DOHH2 (cell line): ENCODE measurements at regions not wholly inside any gene's neighbourhood (a gene's known extent, or its start where the extent isn't known, plus 50 kb on each side); places are given as distances from the start of the nearest gene placed in this dataset.

Source experiments
- H3F3A ChIP-seq: fragments of 200-600 bp; sonication (generic), shearing (Covaris generic); 2 replicates; pipeline ENCODE4 v1.6.0; 2016; ENCODE audit warnings: antibody characterized with exemption, mild to moderate bottlenecking; ENCODE audit not compliant: control insufficient read depth, insufficient read depth
- H3K27ac ChIP-seq: fragments of 200-600 bp; sonication (generic); 2 replicates; pipeline ENCODE4 v1.5.1; 2014; ENCODE audit warnings: low read depth, mild to moderate bottlenecking, low read length, moderate library complexity
- H3K27me3 ChIP-seq: fragments of 200-600 bp; sonication (generic); 2 replicates; pipeline ENCODE4 v1.6.1; 2014; ENCODE audit warnings: mild to moderate bottlenecking, low read length, mixed read lengths; ENCODE audit not compliant: control insufficient read depth
- H3K36me3 ChIP-seq: fragments of 200-600 bp; sonication (generic); 2 replicates; pipeline ENCODE4 v1.6.1; 2014; ENCODE audit warnings: mild to moderate bottlenecking, low read length, moderate library complexity, mixed read lengths; ENCODE audit not compliant: control insufficient read depth
- H3K4me1 ChIP-seq: fragments of 200-600 bp; sonication (generic); 2 replicates; pipeline ENCODE4 v1.6.1; 2014; ENCODE audit warnings: mild to moderate bottlenecking, low read length, mixed read lengths; ENCODE audit not compliant: control insufficient read depth
- H3K4me2 ChIP-seq: fragments of 200-600 bp; sonication (generic); 2 replicates; pipeline ENCODE4 v1.6.0; 2014; ENCODE audit warnings: mild to moderate bottlenecking, low read length, moderate library complexity
- H3K4me3 ChIP-seq: fragments of 200-600 bp; sonication (generic); 2 replicates; pipeline ENCODE4 v1.5.1; 2014; ENCODE audit warnings: mild to moderate bottlenecking, low read length, mixed read lengths
- H3K79me2 ChIP-seq: fragments of 200-600 bp; sonication (generic); 2 replicates; pipeline ENCODE4 v1.6.1; 2014; ENCODE audit warnings: mild to moderate bottlenecking, low read length, mixed read lengths; ENCODE audit not compliant: control insufficient read depth
- H3K9me2 ChIP-seq: fragments of 200-600 bp; sonication (generic); replicated peaks from 2 replicates; pipeline ENCODE4 v1.6.1; 2014; ENCODE audit warnings: mild to moderate bottlenecking, low read length, mixed read lengths; ENCODE audit not compliant: control insufficient read depth
- H3K9me3 ChIP-seq: fragments of 200-600 bp; sonication (generic); 2 replicates; pipeline ENCODE4 v1.6.1; 2014; ENCODE audit warnings: antibody characterized with exemption, low read length, mixed read lengths; ENCODE audit not compliant: control insufficient read depth, insufficient read depth
- H4K20me1 ChIP-seq: fragments of 200-600 bp; sonication (generic); 2 replicates; pipeline ENCODE4 v1.6.0; 2014; ENCODE audit warnings: low read depth, mild to moderate bottlenecking, antibody characterized with exemption, low read length, moderate library complexity; ENCODE audit not compliant: control insufficient read depth, insufficient read depth
- EZH2phosphoT487 ChIP-seq: fragments of 200-600 bp; sonication (generic); IDR thresholded peaks from 2 replicates; pipeline ENCODE4 v1.6.1; 2017; ENCODE audit warnings: borderline replicate concordance, mild to moderate bottlenecking, antibody characterized with exemption, low read length, moderate library complexity, mixed read lengths
- TF ChIP-seq, protein P1 (sequence below): fragments of 200-600 bp; sonication (generic); IDR thresholded peaks from one replicate; pipeline ENCODE4 v1.5.1; 2014; ENCODE audit warnings: antibody characterized with exemption, mild to moderate bottlenecking, low read depth, low read length; ENCODE audit not compliant: poor library complexity, severe bottlenecking

DNA sequence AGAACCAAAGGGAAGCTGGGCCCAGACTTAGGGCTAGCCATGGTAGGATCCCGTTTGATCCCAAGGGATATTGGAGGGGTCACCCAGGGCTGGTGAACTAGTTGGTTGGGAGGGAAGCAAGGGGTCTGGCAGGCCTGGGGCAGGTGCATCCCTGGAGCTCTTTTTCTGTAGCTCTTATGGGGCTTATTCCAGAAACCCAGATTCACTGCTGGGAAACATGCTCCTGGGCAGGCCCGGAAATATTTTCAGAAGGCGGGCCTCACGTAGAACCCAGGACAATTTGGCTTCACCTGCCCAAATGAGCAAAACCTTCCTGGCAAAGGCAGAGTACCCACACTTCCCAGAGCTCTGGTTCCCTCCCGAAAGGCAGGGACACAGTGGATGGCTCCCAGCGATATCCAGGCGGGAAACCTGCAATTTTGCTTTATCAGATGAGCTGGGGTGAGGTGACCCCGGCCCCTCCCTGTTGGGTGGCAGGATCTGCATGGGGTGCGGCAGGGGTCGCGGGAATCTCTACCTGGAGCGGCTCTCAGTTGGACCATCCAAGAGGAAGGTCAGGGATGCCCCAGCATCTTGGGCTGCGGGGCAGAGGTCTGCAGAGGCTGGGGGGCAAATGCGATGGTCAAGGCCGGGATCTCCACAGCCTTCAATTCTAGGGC is 533.9 kb downstream of the TCERG1L start:
- Histone ChIP-seq H3K27me3 (no peaks in the 10 kb centered on the region), H3K4me3 (no peak overlapping the region), H3K79me2 (no peaks in the 10 kb centered on the region), H3F3A (no peaks in the 10 kb centered on the region), H3K9me3 (no peaks in the 10 kb centered on the region), H4K20me1 (no peaks in the 10 kb centered on the region), H3K27ac (no peak overlapping the region), H3K4me1 (no peaks in the 10 kb centered on the region), H3K9me2 (no peaks in the 10 kb centered on the region), H3K4me2 (no peak overlapping the region), H3K36me3 (no peaks in the 10 kb centered on the region)
- TF ChIP-seq EZH2phosphoT487, result no peak
- TF ChIP-seq, protein P1, sequence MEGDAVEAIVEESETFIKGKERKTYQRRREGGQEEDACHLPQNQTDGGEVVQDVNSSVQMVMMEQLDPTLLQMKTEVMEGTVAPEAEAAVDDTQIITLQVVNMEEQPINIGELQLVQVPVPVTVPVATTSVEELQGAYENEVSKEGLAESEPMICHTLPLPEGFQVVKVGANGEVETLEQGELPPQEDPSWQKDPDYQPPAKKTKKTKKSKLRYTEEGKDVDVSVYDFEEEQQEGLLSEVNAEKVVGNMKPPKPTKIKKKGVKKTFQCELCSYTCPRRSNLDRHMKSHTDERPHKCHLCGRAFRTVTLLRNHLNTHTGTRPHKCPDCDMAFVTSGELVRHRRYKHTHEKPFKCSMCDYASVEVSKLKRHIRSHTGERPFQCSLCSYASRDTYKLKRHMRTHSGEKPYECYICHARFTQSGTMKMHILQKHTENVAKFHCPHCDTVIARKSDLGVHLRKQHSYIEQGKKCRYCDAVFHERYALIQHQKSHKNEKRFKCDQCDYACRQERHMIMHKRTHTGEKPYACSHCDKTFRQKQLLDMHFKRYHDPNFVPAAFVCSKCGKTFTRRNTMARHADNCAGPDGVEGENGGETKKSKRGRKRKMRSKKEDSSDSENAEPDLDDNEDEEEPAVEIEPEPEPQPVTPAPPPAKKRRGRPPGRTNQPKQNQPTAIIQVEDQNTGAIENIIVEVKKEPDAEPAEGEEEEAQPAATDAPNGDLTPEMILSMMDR, result no peak

DNA sequence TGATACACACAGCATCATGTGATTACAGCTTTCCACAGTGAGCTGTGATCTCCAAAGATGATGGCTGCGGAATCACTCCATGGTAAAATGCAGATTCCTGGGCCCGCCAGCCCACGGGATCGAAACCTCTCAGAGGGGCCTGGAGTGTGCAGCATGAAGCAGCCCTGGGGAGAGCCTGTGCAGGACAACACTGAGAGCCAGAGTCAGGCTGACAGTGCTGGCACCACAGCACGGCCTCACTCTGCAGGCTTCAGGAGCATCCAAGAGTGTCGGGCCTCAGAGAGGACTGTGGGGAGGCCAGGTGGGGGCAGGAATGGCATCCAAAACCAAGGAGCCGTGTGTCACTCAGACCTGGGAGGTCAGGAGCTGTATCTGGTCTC is 533.4 kb downstream of the TCERG1L start:
- no peaks in the 10 kb centered on the region for H3K36me3 ChIP-seq
- H3K4me2 ChIP-seq, result no peak overlapping the region
- H3K9me2 ChIP-seq, result no peaks in the 10 kb centered on the region
- H3K4me3 ChIP-seq, result no peak overlapping the region
- H4K20me1 ChIP-seq, result no peaks in the 10 kb centered on the region
- no peak overlapping the region for H3K27ac ChIP-seq
- no peaks in the 10 kb centered on the region for H3K4me1 ChIP-seq
- H3K79me2 ChIP-seq, result no peaks in the 10 kb centered on the region
- H3K27me3 ChIP-seq, result no peaks in the 10 kb centered on the region
- no peaks in the 10 kb centered on the region for H3K9me3 ChIP-seq
- H3F3A ChIP-seq, result no peaks in the 10 kb centered on the region
- no peak for TF ChIP-seq EZH2phosphoT487
- TF ChIP-seq, protein P1, result no peak

DNA sequence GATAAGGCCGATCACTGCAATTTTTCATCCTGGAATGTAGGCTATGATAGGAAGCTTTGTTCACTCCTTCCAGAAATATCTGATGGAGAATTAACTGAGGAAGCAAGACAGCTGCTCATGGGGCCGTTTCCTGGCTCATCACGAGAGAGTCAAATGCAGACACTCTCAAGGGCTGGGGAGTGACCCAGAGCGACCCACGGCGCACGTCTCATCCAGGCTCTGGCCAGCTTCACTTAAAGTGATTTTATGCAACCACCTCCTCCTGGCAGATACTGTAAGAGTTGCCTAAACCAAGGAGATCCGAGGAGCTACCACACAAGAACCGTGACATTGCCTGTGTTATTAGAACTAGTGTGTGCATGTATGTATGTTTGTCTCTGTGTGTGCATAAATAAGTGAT is 530.8 kb downstream of the TCERG1L start:
- Histone ChIP-seq H4K20me1 (no peaks in the 10 kb centered on the region), H3K4me1 (no peaks in the 10 kb centered on the region), H3K9me2 (no peaks in the 10 kb centered on the region), H3K27me3 (no peaks in the 10 kb centered on the region), H3F3A (no peaks in the 10 kb centered on the region), H3K27ac (no peak overlapping the region), H3K9me3 (no peaks in the 10 kb centered on the region), H3K4me3 (no peak overlapping the region), H3K79me2 (no peaks in the 10 kb centered on the region), H3K4me2 (no peak overlapping the region), H3K36me3 (no peaks in the 10 kb centered on the region)
- TF ChIP-seq EZH2phosphoT487, result no peak
- TF ChIP-seq, protein P1, result no peak
